DND-41 (cell line): ENCODE measurements at regions not wholly inside any gene's neighbourhood (a gene's known extent, or its start where the extent isn't known, plus 50 kb on each side); places are given as distances from the start of the nearest gene placed in this dataset.

Source experiments
- ATAC-seq: fragments of 200-7000 bp; cut with Tn5 transposase; 3 replicates; pipeline ENCODE4 v1.9.1; 2021; ENCODE audit warnings: low read depth; ENCODE audit not compliant: insufficient read depth
- DNase-seq: peaks from one replicate; pipeline ENCODE4 v3.0.0-alpha.2; 2020
- H2AFZ ChIP-seq: 2 replicates; pipeline ENCODE4 v1.6.0; 2012; ENCODE audit warnings: low read depth, low read length
- H3K27ac ChIP-seq: 2 replicates; pipeline ENCODE4 v1.5.1; 2012; ENCODE audit warnings: low read length, inconsistent platforms
- H3K27me3 ChIP-seq: fragments of 200-600 bp; sonication (generic); 2 replicates; pipeline ENCODE4 v1.6.0; 2012; ENCODE audit warnings: low read length, mild to moderate bottlenecking, inconsistent platforms; ENCODE audit not compliant: insufficient read depth, poor library complexity
- H3K36me3 ChIP-seq: 2 replicates; pipeline ENCODE4 v1.5.1; 2012; ENCODE audit warnings: low read length, inconsistent platforms; ENCODE audit not compliant: insufficient read depth
- H3K4me1 ChIP-seq: 2 replicates; pipeline ENCODE4 v1.5.1; 2012; ENCODE audit warnings: mild to moderate bottlenecking, low read length; ENCODE audit not compliant: insufficient read depth
- H3K4me2 ChIP-seq: 2 replicates; pipeline ENCODE4 v1.6.0; 2012; ENCODE audit warnings: mild to moderate bottlenecking, moderate library complexity, low read length, inconsistent platforms; ENCODE audit not compliant: insufficient read depth
- H3K4me3 ChIP-seq, 2 experiments: fragments of 200-600 bp in 1 of 2; shearing (Covaris generic) in 1 of 2; 2 replicates each; pipeline ENCODE4 v1.5.1; 2012 to 2016; ENCODE audit warnings: inconsistent platforms in 2 of 2, low read length in 2 of 2, mild to moderate bottlenecking in 2 of 2, low read depth in 1 of 2, moderate library complexity in 1 of 2
- H3K79me2 ChIP-seq: 2 replicates; pipeline ENCODE4 v1.6.0; 2012; ENCODE audit warnings: low read length, inconsistent platforms; ENCODE audit not compliant: insufficient read depth
- H3K9ac ChIP-seq: 2 replicates; pipeline ENCODE4 v1.6.0; 2012; ENCODE audit warnings: low read depth, mild to moderate bottlenecking, inconsistent platforms, low read length, moderate library complexity
- H3K9me3 ChIP-seq: 2 replicates; pipeline ENCODE4 v1.5.1; 2012; ENCODE audit warnings: low read length, moderate library complexity, mild to moderate bottlenecking, inconsistent platforms; ENCODE audit not compliant: insufficient read depth, severe bottlenecking
- H4K20me1 ChIP-seq: 2 replicates; pipeline ENCODE4 v1.6.0; 2012; ENCODE audit warnings: low read length; ENCODE audit not compliant: insufficient read depth
- CTCF ChIP-seq: IDR thresholded peaks from 2 replicates; pipeline ENCODE4 v1.5.1; 2012; ENCODE audit warnings: borderline replicate concordance, low read length, moderate library complexity, mild to moderate bottlenecking; ENCODE audit not compliant: poor library complexity, severe bottlenecking; ENCODE audit errors: extremely low read depth
- EZH2 ChIP-seq: IDR thresholded peaks from 3 replicates; pipeline ENCODE4 v1.6.1; 2012; ENCODE audit warnings: borderline replicate concordance, low read depth, mild to moderate bottlenecking, moderate library complexity, low read length, inconsistent platforms; ENCODE audit not compliant: severe bottlenecking

GRCh38 chr4:45327544-45327943 is 601.2 kb upstream of the GNPDA2 start:
- H3K79me2 ChIP-seq = no peaks in the 10 kb centered on the region
- no peaks in the 10 kb centered on the region for H3K36me3 ChIP-seq
- DNase-seq = no peak
- no peak for ATAC-seq
- no peak overlapping the region for H3K4me3 ChIP-seq
- H2AFZ ChIP-seq = no peak overlapping the region
- H3K4me1 ChIP-seq = no peaks in the 10 kb centered on the region
- no peaks in the 10 kb centered on the region for H4K20me1 ChIP-seq
- H3K27me3 ChIP-seq = no peaks in the 10 kb centered on the region
- no peak for TF ChIP-seq EZH2
- no peak for TF ChIP-seq CTCF
- H3K4me2 ChIP-seq = no peak overlapping the region
- no peaks in the 10 kb centered on the region for H3K9me3 ChIP-seq
- no peak overlapping the region for H3K9ac ChIP-seq
- H3K27ac ChIP-seq = no peak overlapping the region

GRCh38 chr4:45324455-45325417 is 598.4 kb upstream of the GNPDA2 start:
- Histone ChIP-seq H3K27ac (no peak overlapping the region), H3K4me1 (no peaks in the 10 kb centered on the region), H3K4me3 (no peak overlapping the region), H4K20me1 (no peaks in the 10 kb centered on the region), H3K79me2 (no peaks in the 10 kb centered on the region), H3K27me3 (no peaks in the 10 kb centered on the region), H3K4me2 (no peak overlapping the region), H3K9me3 (no peaks in the 10 kb centered on the region), H3K36me3 (no peaks in the 10 kb centered on the region), H2AFZ (no peak overlapping the region), H3K9ac (no peak overlapping the region)
- TF ChIP-seq EZH2 (no peak), CTCF (no peak)
- ATAC-seq (no peak), DNase-seq (no peak)

GRCh38 chr4:45323453-45324058 is 597.2 kb upstream of the GNPDA2 start:
- Histone ChIP-seq H3K9ac (no peak overlapping the region), H4K20me1 (no peaks in the 10 kb centered on the region), H3K27me3 (no peaks in the 10 kb centered on the region), H3K79me2 (no peaks in the 10 kb centered on the region), H3K4me2 (no peak overlapping the region), H3K4me1 (no peaks in the 10 kb centered on the region), H3K27ac (no peak overlapping the region), H3K9me3 (no peaks in the 10 kb centered on the region), H3K4me3 (no peak overlapping the region), H2AFZ (no peak overlapping the region), H3K36me3 (no peaks in the 10 kb centered on the region)
- TF ChIP-seq CTCF (no peak), EZH2 (no peak)
- ATAC-seq = no peak
- DNase-seq = no peak
